ENCODE measurements at regions not wholly inside any gene's neighbourhood (a gene's known extent, or its start where the extent isn't known, plus 50 kb on each side); places are given as distances from the start of the nearest gene placed in this dataset.

GRCh38 chr2:15725782-15726112, 134.1 kb downstream of the DDX1 start:
- DNase-seq (ENCODE audit: low spot score) (no peak), ATAC-seq (no peak)
- Mint-ChIP-seq H3K27ac (no peak overlapping the region), H3K27me3 (ENCODE audit: low read depth) (no peaks in the 10 kb centered on the region), H3K4me1 (0 out of 2 replicates have a peak, but pooled peaks cover 3% of the 10 kb centered on the region), H3K9me3 (peaks cover 6% of the 10 kb centered on the region; the same call in 1 of the 2 replicates), H3K4me3 (no peak overlapping the region), H3K36me3 (no peaks in the 10 kb centered on the region)
- CTCF ChIA-PET = no interaction called here
- TF ChIP-seq SP1 (CRISPR knock-in tag; conservative IDR thresholded peaks at IDR 0.05) (no peak), ZNF138 (CRISPR knock-in tag; conservative IDR thresholded peaks at IDR 0.05) (no peak), JAZF1 (CRISPR knock-in tag; IDR thresholded peaks at IDR 0.05) (no peak), IRF2 (CRISPR knock-in tag; IDR thresholded peaks at IDR 0.05; ENCODE audit: borderline replicate concordance, low read depth) (no peak), NR3C1 (CRISPR knock-in tag; conservative IDR thresholded peaks at IDR 0.05; ENCODE audit: low read depth) (no peak), ZNF317 (CRISPR knock-in tag; IDR thresholded peaks at IDR 0.05; ENCODE audit: borderline replicate concordance, low read depth) (no peak), SMAD3 (CRISPR knock-in tag; IDR thresholded peaks at IDR 0.05; ENCODE audit: borderline replicate concordance) (no peak), ETV6 (CRISPR knock-in tag; IDR thresholded peaks at IDR 0.05) (no peak), ATF1 (CRISPR knock-in tag; IDR thresholded peaks at IDR 0.05) (no peak), E2F4 (CRISPR knock-in tag; IDR thresholded peaks at IDR 0.05; ENCODE audit: borderline replicate concordance, low read depth) (no peak), ESRRA (CRISPR knock-in tag; IDR thresholded peaks at IDR 0.05; ENCODE audit: borderline replicate concordance) (no peak), NFATC4 (CRISPR knock-in tag; IDR thresholded peaks at IDR 0.05) (no peak), AFF4 (CRISPR knock-in tag; IDR thresholded peaks at IDR 0.05; ENCODE audit: borderline replicate concordance) (no peak)
- TF ChIP-seq, protein P1, sequence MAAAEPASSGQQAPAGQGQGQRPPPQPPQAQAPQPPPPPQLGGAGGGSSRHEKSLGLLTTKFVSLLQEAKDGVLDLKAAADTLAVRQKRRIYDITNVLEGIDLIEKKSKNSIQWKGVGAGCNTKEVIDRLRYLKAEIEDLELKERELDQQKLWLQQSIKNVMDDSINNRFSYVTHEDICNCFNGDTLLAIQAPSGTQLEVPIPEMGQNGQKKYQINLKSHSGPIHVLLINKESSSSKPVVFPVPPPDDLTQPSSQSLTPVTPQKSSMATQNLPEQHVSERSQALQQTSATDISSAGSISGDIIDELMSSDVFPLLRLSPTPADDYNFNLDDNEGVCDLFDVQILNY (CRISPR knock-in tag; IDR thresholded peaks at IDR 0.05) = no peak
- TF ChIP-seq, protein P2, sequence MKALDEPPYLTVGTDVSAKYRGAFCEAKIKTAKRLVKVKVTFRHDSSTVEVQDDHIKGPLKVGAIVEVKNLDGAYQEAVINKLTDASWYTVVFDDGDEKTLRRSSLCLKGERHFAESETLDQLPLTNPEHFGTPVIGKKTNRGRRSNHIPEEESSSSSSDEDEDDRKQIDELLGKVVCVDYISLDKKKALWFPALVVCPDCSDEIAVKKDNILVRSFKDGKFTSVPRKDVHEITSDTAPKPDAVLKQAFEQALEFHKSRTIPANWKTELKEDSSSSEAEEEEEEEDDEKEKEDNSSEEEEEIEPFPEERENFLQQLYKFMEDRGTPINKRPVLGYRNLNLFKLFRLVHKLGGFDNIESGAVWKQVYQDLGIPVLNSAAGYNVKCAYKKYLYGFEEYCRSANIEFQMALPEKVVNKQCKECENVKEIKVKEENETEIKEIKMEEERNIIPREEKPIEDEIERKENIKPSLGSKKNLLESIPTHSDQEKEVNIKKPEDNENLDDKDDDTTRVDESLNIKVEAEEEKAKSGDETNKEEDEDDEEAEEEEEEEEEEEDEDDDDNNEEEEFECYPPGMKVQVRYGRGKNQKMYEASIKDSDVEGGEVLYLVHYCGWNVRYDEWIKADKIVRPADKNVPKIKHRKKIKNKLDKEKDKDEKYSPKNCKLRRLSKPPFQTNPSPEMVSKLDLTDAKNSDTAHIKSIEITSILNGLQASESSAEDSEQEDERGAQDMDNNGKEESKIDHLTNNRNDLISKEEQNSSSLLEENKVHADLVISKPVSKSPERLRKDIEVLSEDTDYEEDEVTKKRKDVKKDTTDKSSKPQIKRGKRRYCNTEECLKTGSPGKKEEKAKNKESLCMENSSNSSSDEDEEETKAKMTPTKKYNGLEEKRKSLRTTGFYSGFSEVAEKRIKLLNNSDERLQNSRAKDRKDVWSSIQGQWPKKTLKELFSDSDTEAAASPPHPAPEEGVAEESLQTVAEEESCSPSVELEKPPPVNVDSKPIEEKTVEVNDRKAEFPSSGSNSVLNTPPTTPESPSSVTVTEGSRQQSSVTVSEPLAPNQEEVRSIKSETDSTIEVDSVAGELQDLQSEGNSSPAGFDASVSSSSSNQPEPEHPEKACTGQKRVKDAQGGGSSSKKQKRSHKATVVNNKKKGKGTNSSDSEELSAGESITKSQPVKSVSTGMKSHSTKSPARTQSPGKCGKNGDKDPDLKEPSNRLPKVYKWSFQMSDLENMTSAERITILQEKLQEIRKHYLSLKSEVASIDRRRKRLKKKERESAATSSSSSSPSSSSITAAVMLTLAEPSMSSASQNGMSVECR (CRISPR knock-in tag; IDR thresholded peaks at IDR 0.05; ENCODE audit: borderline replicate concordance) = no peak
- TF ChIP-seq, protein P3, sequence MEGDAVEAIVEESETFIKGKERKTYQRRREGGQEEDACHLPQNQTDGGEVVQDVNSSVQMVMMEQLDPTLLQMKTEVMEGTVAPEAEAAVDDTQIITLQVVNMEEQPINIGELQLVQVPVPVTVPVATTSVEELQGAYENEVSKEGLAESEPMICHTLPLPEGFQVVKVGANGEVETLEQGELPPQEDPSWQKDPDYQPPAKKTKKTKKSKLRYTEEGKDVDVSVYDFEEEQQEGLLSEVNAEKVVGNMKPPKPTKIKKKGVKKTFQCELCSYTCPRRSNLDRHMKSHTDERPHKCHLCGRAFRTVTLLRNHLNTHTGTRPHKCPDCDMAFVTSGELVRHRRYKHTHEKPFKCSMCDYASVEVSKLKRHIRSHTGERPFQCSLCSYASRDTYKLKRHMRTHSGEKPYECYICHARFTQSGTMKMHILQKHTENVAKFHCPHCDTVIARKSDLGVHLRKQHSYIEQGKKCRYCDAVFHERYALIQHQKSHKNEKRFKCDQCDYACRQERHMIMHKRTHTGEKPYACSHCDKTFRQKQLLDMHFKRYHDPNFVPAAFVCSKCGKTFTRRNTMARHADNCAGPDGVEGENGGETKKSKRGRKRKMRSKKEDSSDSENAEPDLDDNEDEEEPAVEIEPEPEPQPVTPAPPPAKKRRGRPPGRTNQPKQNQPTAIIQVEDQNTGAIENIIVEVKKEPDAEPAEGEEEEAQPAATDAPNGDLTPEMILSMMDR (IDR thresholded peaks at IDR 0.05) = no peak
- TF ChIP-seq, protein P4, sequence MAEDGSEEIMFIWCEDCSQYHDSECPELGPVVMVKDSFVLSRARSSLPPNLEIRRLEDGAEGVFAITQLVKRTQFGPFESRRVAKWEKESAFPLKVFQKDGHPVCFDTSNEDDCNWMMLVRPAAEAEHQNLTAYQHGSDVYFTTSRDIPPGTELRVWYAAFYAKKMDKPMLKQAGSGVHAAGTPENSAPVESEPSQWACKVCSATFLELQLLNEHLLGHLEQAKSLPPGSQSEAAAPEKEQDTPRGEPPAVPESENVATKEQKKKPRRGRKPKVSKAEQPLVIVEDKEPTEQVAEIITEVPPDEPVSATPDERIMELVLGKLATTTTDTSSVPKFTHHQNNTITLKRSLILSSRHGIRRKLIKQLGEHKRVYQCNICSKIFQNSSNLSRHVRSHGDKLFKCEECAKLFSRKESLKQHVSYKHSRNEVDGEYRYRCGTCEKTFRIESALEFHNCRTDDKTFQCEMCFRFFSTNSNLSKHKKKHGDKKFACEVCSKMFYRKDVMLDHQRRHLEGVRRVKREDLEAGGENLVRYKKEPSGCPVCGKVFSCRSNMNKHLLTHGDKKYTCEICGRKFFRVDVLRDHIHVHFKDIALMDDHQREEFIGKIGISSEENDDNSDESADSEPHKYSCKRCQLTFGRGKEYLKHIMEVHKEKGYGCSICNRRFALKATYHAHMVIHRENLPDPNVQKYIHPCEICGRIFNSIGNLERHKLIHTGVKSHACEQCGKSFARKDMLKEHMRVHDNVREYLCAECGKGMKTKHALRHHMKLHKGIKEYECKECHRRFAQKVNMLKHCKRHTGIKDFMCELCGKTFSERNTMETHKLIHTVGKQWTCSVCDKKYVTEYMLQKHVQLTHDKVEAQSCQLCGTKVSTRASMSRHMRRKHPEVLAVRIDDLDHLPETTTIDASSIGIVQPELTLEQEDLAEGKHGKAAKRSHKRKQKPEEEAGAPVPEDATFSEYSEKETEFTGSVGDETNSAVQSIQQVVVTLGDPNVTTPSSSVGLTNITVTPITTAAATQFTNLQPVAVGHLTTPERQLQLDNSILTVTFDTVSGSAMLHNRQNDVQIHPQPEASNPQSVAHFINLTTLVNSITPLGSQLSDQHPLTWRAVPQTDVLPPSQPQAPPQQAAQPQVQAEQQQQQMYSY (CRISPR knock-in tag; IDR thresholded peaks at IDR 0.05) = no peak
- POLR2A ChIA-PET = no interaction called here
